K562 (cell line): ENCODE measurements at regions not wholly inside any gene's neighbourhood (a gene's known extent, or its start where the extent isn't known, plus 50 kb on each side); places are given as distances from the start of the nearest gene placed in this dataset.

Experiments
- ATAC-seq: fragments of 200-7000 bp; cut with Tn5 transposase; 3 replicates; pipeline ENCODE4 v1.9.1; 2020; ENCODE audit warnings: moderate library complexity
- BruUV-seq: library from RNA; stranded (reverse); fragments of 400-500 nt; replicated peaks from 2 replicates; lab custom pipeline; 2021; lab: Mats Ljungman, UMichigan
- CTCF ChIA-PET: fragments of 300-600 bp; formaldehyde crosslinking; extraction: SDS; loops from one replicate; lab custom pipeline; 2021; ENCODE audit warnings: low intra/inter-chr PET ratio; lab: Yijun Ruan, JAX
- POLR2A ChIA-PET: fragments of 300-600, 350-650 bp; sonication (Branson Sonifier 250); formaldehyde crosslinking; extraction: SDS; loops from one replicate; lab custom pipeline; 2021; ENCODE audit warnings: antibody characterized with exemption, inconsistent platforms; lab: Yijun Ruan, JAX
- DNase-seq, 4 experiments: peaks; one replicate each; pipeline versions ENCODE4 v3.0.0 to v3.0.0-alpha.2; 2011 to 2018; ENCODE audit warnings: low spot score in 3 of 4, mixed read lengths in 3 of 4; ENCODE audit errors: extremely low read depth in 1 of 4
- FAIRE-seq: peaks from 2 replicates; lab custom pipeline; 2011; peaks lifted over from hg19 to GRCh38; lab: Jason Lieb, UNC
- H2AFZ ChIP-seq: 2 replicates; pipeline ENCODE4 v1.6.0; 2011; ENCODE audit warnings: low read depth, low read length, control low read depth, inconsistent platforms
- H3K27ac ChIP-seq: fragments of 200-600 bp; 3 replicates; pipeline ENCODE4 v1.8.0; 2011; ENCODE audit warnings: low read depth, mild to moderate bottlenecking, control low read depth, inconsistent platforms, low read length, moderate library complexity, mixed read lengths; ENCODE audit errors: extremely low read depth
- H3K27me3 ChIP-seq, 2 experiments: fragments of 300-600 bp in 1 of 2; 2 replicates in 1 of 2; 3 replicates in 1 of 2; pipeline versions ENCODE4 v1.6.0 to v1.8.0; 2011; ENCODE audit warnings: inconsistent platforms in 2 of 2, low read length in 2 of 2, mild to moderate bottlenecking in 1 of 2, mixed read lengths in 1 of 2, moderate library complexity in 1 of 2; ENCODE audit not compliant: control insufficient read depth in 2 of 2, insufficient read depth in 2 of 2
- H3K36me3 ChIP-seq: fragments of 300-600 bp; 3 replicates; pipeline ENCODE4 v1.8.0; 2011; ENCODE audit warnings: mild to moderate bottlenecking, low read length, inconsistent platforms; ENCODE audit not compliant: control insufficient read depth, insufficient read depth
- H3K4me1 ChIP-seq, 2 experiments: fragments of 200-600 bp in 1 of 2; replicated peaks in 1 of 2; 2 replicates in 1 of 2; 3 replicates in 1 of 2; pipeline versions ENCODE4 v1.5.1 to v1.8.0; 2011; ENCODE audit warnings: inconsistent platforms in 2 of 2, low read length in 2 of 2, mild to moderate bottlenecking in 1 of 2, mixed read lengths in 1 of 2, moderate library complexity in 1 of 2; ENCODE audit not compliant: control insufficient read depth in 2 of 2, insufficient read depth in 2 of 2
- H3K4me2 ChIP-seq: 2 replicates; pipeline ENCODE4 v1.6.1; 2011; ENCODE audit warnings: low read length, control low read depth, inconsistent platforms, mixed read lengths; ENCODE audit not compliant: insufficient read depth
- H3K4me3 ChIP-seq: fragments of 200-600 bp; sonication (generic), shearing (Covaris generic); 2 replicates; pipeline ENCODE4 v1.5.1; 2016; ENCODE audit warnings: control low read depth, inconsistent platforms
- H3K79me2 ChIP-seq: fragments of 200-600 bp; 3 replicates; pipeline ENCODE4 v1.8.0; 2011; ENCODE audit warnings: low read length, inconsistent platforms; ENCODE audit not compliant: control insufficient read depth, insufficient read depth
- H3K9ac ChIP-seq, 2 experiments: 2 replicates each; pipeline versions ENCODE4 v1.6.0 to v1.6.1; 2011; ENCODE audit warnings: low read depth in 2 of 2, low read length in 2 of 2, control low read depth in 1 of 2, inconsistent platforms in 1 of 2, mild to moderate bottlenecking in 1 of 2, mixed read lengths in 1 of 2; ENCODE audit not compliant: insufficient read depth in 1 of 2
- H3K9me1 ChIP-seq: one replicate; pipeline ENCODE4 v1.6.0; 2011; ENCODE audit warnings: inconsistent platforms, mild to moderate bottlenecking, low read length, moderate library complexity; ENCODE audit not compliant: control insufficient read depth, insufficient read depth
- H3K9me3 ChIP-seq: replicated peaks from 2 replicates; pipeline ENCODE4 v1.5.1; 2011; ENCODE audit warnings: low read depth, low read length, inconsistent platforms; ENCODE audit not compliant: control insufficient read depth, insufficient read depth
- H4K20me1 ChIP-seq: replicated peaks from 2 replicates; pipeline ENCODE4 v1.6.1; 2011; ENCODE audit warnings: low read length, inconsistent platforms, mixed read lengths; ENCODE audit not compliant: control insufficient read depth, insufficient read depth
- ATF7 ChIP-seq: fragments of 450-650 bp; IDR thresholded peaks from 2 replicates; pipeline ENCODE4 v1.7.1; 2014; ENCODE audit warnings: mild to moderate bottlenecking, moderate library complexity
- CLOCK ChIP-seq: fragments of 250-450 bp; sonication (Bioruptor Pico); IDR thresholded peaks from 2 replicates; pipeline ENCODE4 v1.4.0; 2020; ENCODE audit warnings: mild to moderate bottlenecking, moderate library complexity, borderline replicate concordance
- E2F8 ChIP-seq: fragments of 450-650 bp; IDR thresholded peaks from 2 replicates; pipeline ENCODE4 v1.7.1; 2018; ENCODE audit warnings: mild to moderate bottlenecking, low read depth; ENCODE audit not compliant: partially characterized antibody
- FOXA1 ChIP-seq: fragments of 450-650 bp; IDR thresholded peaks from 2 replicates; pipeline ENCODE4 v1.6.1; 2016; ENCODE audit warnings: mild to moderate bottlenecking, borderline replicate concordance
- HLTF ChIP-seq: fragments of 450-650 bp; IDR thresholded peaks from 2 replicates; pipeline ENCODE4 v1.6.1; 2016
- KAT7 ChIP-seq: sonication (generic); formaldehyde crosslinking; IDR thresholded peaks from 2 replicates; pipeline ENCODE4 v1.8.0; 2022; ENCODE audit warnings: missing genetic modification reagents, mild to moderate bottlenecking, borderline replicate concordance
- KDM1A ChIP-seq, 2 experiments: fragments of 450-650 bp; IDR thresholded peaks; 2 replicates each; pipeline ENCODE4 v1.6.1; 2016; ENCODE audit warnings: mild to moderate bottlenecking in 2 of 2
- NCOA1 ChIP-seq: fragments of 450-650 bp; IDR thresholded peaks from 2 replicates; pipeline ENCODE4 v1.6.1; 2016; ENCODE audit warnings: low read depth
- NCOR1 ChIP-seq: fragments of 450-650 bp; IDR thresholded peaks from 2 replicates; pipeline ENCODE4 v1.6.1; 2016; ENCODE audit warnings: mild to moderate bottlenecking, moderate library complexity
- NFIC ChIP-seq: fragments of 450-650 bp; IDR thresholded peaks from 2 replicates; pipeline ENCODE4 v1.6.1; 2017; ENCODE audit warnings: mild to moderate bottlenecking, inconsistent platforms
- THAP12 ChIP-seq: fragments of 250-450 bp; sonication (Bioruptor Pico); IDR thresholded peaks from 2 replicates; pipeline ENCODE4 v1.9.0; 2021; ENCODE audit warnings: mild to moderate bottlenecking, inconsistent platforms
- ZFPM2 ChIP-seq: fragments of 250-450 bp; sonication (Bioruptor Pico); IDR thresholded peaks from 2 replicates; pipeline ENCODE4 v1.5.1; 2022; ENCODE audit warnings: mild to moderate bottlenecking
- ZNF124 ChIP-seq: sonication (generic); formaldehyde crosslinking; IDR thresholded peaks from 2 replicates; pipeline ENCODE4 v1.8.1; 2022; ENCODE audit warnings: missing genetic modification reagents
- in situ Hi-C: fragments of 300-500 bp; cut with MboI; formaldehyde crosslinking; loops from 4 replicates; pipeline ENCODE4 v1.15.0; 2018; ENCODE audit warnings: inconsistent platforms, mixed read lengths
- intact Hi-C: fragments of 100-400 bp; cut with micrococcal nuclease; formaldehyde crosslinking; loops from 2 replicates; pipeline ENCODE4 v1.14.2; 2022

GRCh38 chr13:73385848-73386247, 327.0 kb downstream of the KLF5 start:
- Histone ChIP-seq H3K9ac (no peak overlapping the region), H4K20me1 (no peaks in the 10 kb centered on the region), H3K27me3 (no peaks in the 10 kb centered on the region), H3K4me2 (no peak overlapping the region), H3K79me2 (no peaks in the 10 kb centered on the region), H2AFZ (no peak overlapping the region), H3K4me3 (no peak overlapping the region), H3K4me1 (no peaks in the 10 kb centered on the region), H3K36me3 (no peaks in the 10 kb centered on the region), H3K9me1 (no peaks in the 10 kb centered on the region), H3K27ac (no peak overlapping the region), H3K9me3 (no peaks in the 10 kb centered on the region)
- ChIA-PET POLR2A (no interaction called here), CTCF (no interaction called here)
- DNase-seq (no peak), FAIRE-seq (no peak), ATAC-seq (no peak)
- intact Hi-C loops (no loop called here), in situ Hi-C loops (no loop called here)
- no peak for TF ChIP-seq NFIC
- TF ChIP-seq CLOCK (CRISPR knock-in tag): no peak
- no peak for TF ChIP-seq HLTF
- TF ChIP-seq FOXA1: no peak
- TF ChIP-seq ATF7: no peak
- TF ChIP-seq THAP12 (CRISPR knock-in tag): no peak
- no peak for TF ChIP-seq NCOR1
- no peak for TF ChIP-seq E2F8
- TF ChIP-seq ZFPM2 (CRISPR knock-in tag): no peak
- no peak for TF ChIP-seq KDM1A (IDR thresholded peaks at IDR 0.05)
- no peak for TF ChIP-seq KAT7 (CRISPR knock-in tag)
- no peak for TF ChIP-seq NCOA1
- no peak for TF ChIP-seq ZNF124 (CRISPR knock-in tag)
- BruUV-seq: no TSS peak
